RWPE1 (cell line): ENCODE measurements at regions not wholly inside any gene's neighbourhood (a gene's known extent, or its start where the extent isn't known, plus 50 kb on each side); places are given as distances from the start of the nearest gene placed in this dataset.

Experiments
- CTCF ChIA-PET: fragments of 350-600 bp; sonication (Branson Sonifier 250); formaldehyde crosslinking; extraction: SDS; loops from one replicate; lab custom pipeline; 2021; lab: Yijun Ruan, JAX
- POLR2A ChIA-PET: fragments of 400-600 bp; formaldehyde crosslinking; extraction: SDS; loops from one replicate; lab custom pipeline; 2020; ENCODE audit warnings: antibody characterized with exemption; ENCODE audit not compliant: low non-redundant PET; lab: Yijun Ruan, JAX
- DNase-seq: peaks from one replicate; pipeline ENCODE4 v3.0.0; 2012; ENCODE audit warnings: low spot score
- H3K27ac ChIP-seq: fragments of 450-650 bp; 2 replicates; pipeline ENCODE4 v1.5.1; 2017
- CTCF ChIP-seq: fragments of 450-650 bp; conservative IDR thresholded peaks from 2 replicates; pipeline ENCODE4 v1.5.1; 2017; ENCODE audit warnings: low read depth, mild to moderate bottlenecking

- ChIA-PET POLR2A (no interaction called here), CTCF (interaction anchor here (0.6 kb wide), 1 partner anchor 386 kb away, joined by 3 read pairs; no protein-coding TSS in a partner anchor)
- no peak overlapping the region for H3K27ac ChIP-seq
- DNase-seq, result no peak
- TF ChIP-seq CTCF, result no peak
These were observed 290.4 kb downstream of the TSHZ3 start for GRCh38 chr19:31058676-31059340.

- no peak overlapping the region for H3K27ac ChIP-seq
- POLR2A ChIA-PET, result no interaction called here
- TF ChIP-seq CTCF, result no peak
- DNase-seq, result no peak
- CTCF ChIA-PET, result no interaction called here
These were observed 291.8 kb downstream of the TSHZ3 start for GRCh38 chr19:31057476-31057875.

- H3K27ac ChIP-seq, result no peak overlapping the region
- ChIA-PET POLR2A (no interaction called here), CTCF (no interaction called here)
- TF ChIP-seq CTCF, result no peak
- DNase-seq, result no peak
These were observed 293.8 kb downstream of the TSHZ3 start for GRCh38 chr19:31055454-31055853.

- no peak overlapping the region for H3K27ac ChIP-seq
- no peak for TF ChIP-seq CTCF
- ChIA-PET CTCF (interaction anchor here (0.5 to 0.7 kb wide), 2 partner anchors 85 to 92 kb away, joined by 3 to 5 read pairs; no protein-coding TSS in a partner anchor), POLR2A (no interaction called here)
- DNase-seq, result peak; percentile 19
These were observed 294.8 kb downstream of the TSHZ3 start for GRCh38 chr19:31054430-31054829.

GRCh38 chr19:31049431-31049830, 299.8 kb downstream of the TSHZ3 start:
- no peak for TF ChIP-seq CTCF
- DNase-seq, result no peak
- CTCF ChIA-PET, result interaction anchor here (0.7 kb wide), 1 partner anchor 115 kb away, joined by 4 read pairs; no protein-coding TSS in a partner anchor
- POLR2A ChIA-PET, result no interaction called here
- H3K27ac ChIP-seq, result no peak overlapping the region

GRCh38 chr19:31046024-31046423, 303.2 kb downstream of the TSHZ3 start:
- TF ChIP-seq CTCF, result no peak
- ChIA-PET CTCF (no interaction called here), POLR2A (no interaction called here)
- H3K27ac ChIP-seq, result no peak overlapping the region
- no peak for DNase-seq
